Neutrophil (primary cell): ENCODE measurements at regions not wholly inside any gene's neighbourhood (a gene's known extent, or its start where the extent isn't known, plus 50 kb on each side); places are given as distances from the start of the nearest gene placed in this dataset.

Experiments
- H3K27ac ChIP-seq: fragments of 200-600 bp; sonication (generic); 2 replicates; pipeline ENCODE4 v1.5.1; 2016; ENCODE audit warnings: mild to moderate bottlenecking, moderate library complexity
- H3K27me3 ChIP-seq: fragments of 200-600 bp; sonication (generic); 2 replicates; pipeline ENCODE4 v1.6.0; 2016; ENCODE audit warnings: mild to moderate bottlenecking
- H3K36me3 ChIP-seq: fragments of 200-600 bp; sonication (generic); 2 replicates; pipeline ENCODE4 v1.5.1; 2017
- H3K4me1 ChIP-seq, 2 experiments: fragments of 200-600 bp in 1 of 2; sonication (generic) in 1 of 2; 1 replicate in 1 of 2; 2 replicates in 1 of 2; pipeline versions ENCODE4 v1.5.1 to v1.6.1; 2013 to 2016; ENCODE audit warnings: low read depth in 1 of 2, low read length in 1 of 2, mild to moderate bottlenecking in 1 of 2, moderate library complexity in 1 of 2; ENCODE audit not compliant: control insufficient read depth in 1 of 2, insufficient read depth in 1 of 2
- H3K4me3 ChIP-seq, 2 experiments: fragments of 200-600 bp in 1 of 2; sonication (generic) in 1 of 2; 1 replicate in 1 of 2; 2 replicates in 1 of 2; pipeline ENCODE4 v1.5.1; 2013 to 2016; ENCODE audit warnings: low read depth in 1 of 2, low read length in 1 of 2, mild to moderate bottlenecking in 1 of 2, moderate library complexity in 1 of 2
- H3K9me3 ChIP-seq: fragments of 200-600 bp; sonication (generic); 2 replicates; pipeline ENCODE4 v1.5.1; 2016
- TF ChIP-seq, protein P1 (sequence below): fragments of 200-600 bp; sonication (generic); IDR thresholded peaks from 2 replicates; pipeline ENCODE4 v1.5.1; 2016; ENCODE audit warnings: antibody characterized with exemption

- H3K27me3 ChIP-seq = no peaks in the 10 kb centered on the region
- H3K9me3 ChIP-seq = no peaks in the 10 kb centered on the region
- no peak overlapping the region for H3K27ac ChIP-seq
- H3K36me3 ChIP-seq = no peaks in the 10 kb centered on the region
- H3K4me1 ChIP-seq = no peaks in the 10 kb centered on the region
- TF ChIP-seq, protein P1, sequence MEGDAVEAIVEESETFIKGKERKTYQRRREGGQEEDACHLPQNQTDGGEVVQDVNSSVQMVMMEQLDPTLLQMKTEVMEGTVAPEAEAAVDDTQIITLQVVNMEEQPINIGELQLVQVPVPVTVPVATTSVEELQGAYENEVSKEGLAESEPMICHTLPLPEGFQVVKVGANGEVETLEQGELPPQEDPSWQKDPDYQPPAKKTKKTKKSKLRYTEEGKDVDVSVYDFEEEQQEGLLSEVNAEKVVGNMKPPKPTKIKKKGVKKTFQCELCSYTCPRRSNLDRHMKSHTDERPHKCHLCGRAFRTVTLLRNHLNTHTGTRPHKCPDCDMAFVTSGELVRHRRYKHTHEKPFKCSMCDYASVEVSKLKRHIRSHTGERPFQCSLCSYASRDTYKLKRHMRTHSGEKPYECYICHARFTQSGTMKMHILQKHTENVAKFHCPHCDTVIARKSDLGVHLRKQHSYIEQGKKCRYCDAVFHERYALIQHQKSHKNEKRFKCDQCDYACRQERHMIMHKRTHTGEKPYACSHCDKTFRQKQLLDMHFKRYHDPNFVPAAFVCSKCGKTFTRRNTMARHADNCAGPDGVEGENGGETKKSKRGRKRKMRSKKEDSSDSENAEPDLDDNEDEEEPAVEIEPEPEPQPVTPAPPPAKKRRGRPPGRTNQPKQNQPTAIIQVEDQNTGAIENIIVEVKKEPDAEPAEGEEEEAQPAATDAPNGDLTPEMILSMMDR = no peak
- no peak overlapping the region for H3K4me3 ChIP-seq
Observed at GRCh38 chrX:39440799-39441284, 639.6 kb downstream of the MID1IP1 start.

GRCh38 chrX:39442332-39442731, 641.1 kb downstream of the MID1IP1 start:
- Histone ChIP-seq H3K27ac (no peak overlapping the region), H3K36me3 (no peaks in the 10 kb centered on the region), H3K9me3 (no peaks in the 10 kb centered on the region), H3K4me3 (no peak overlapping the region), H3K27me3 (no peaks in the 10 kb centered on the region), H3K4me1 (no peaks in the 10 kb centered on the region)
- TF ChIP-seq, protein P1 = no peak

- TF ChIP-seq, protein P1 = no peak
- Histone ChIP-seq H3K4me3 (no peak overlapping the region), H3K36me3 (no peaks in the 10 kb centered on the region), H3K27ac (no peak overlapping the region), H3K27me3 (no peaks in the 10 kb centered on the region), H3K4me1 (no peaks in the 10 kb centered on the region), H3K9me3 (no peaks in the 10 kb centered on the region)
Observed at GRCh38 chrX:39443240-39443639, 642.0 kb downstream of the MID1IP1 start.

DNA sequence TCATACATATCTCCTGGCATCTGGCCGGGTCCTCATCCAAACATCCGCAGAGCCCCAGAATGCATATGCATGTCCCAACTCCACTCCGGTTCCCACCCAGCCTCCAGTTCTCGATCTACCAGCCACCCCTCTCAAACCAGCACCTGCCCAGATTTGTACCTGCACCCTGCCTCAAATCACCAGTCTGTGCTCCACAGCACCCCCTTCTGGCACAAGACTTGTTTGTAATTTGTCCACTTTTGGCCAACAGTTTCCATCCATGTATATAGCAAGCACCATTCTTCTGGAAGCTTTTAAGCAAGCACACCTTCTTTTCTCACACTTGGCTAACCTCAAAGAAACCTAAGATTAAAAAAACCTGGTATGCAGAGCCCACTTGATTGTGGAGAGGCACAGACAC, 644.1 kb downstream of the MID1IP1 start:
- no peaks in the 10 kb centered on the region for H3K4me1 ChIP-seq
- H3K36me3 ChIP-seq = no peaks in the 10 kb centered on the region
- no peaks in the 10 kb centered on the region for H3K9me3 ChIP-seq
- TF ChIP-seq, protein P1 = no peak
- no peak overlapping the region for H3K4me3 ChIP-seq
- no peak overlapping the region for H3K27ac ChIP-seq
- no peaks in the 10 kb centered on the region for H3K27me3 ChIP-seq

GRCh38 chrX:39449352-39449751, 648.1 kb downstream of the MID1IP1 start:
- no peaks in the 10 kb centered on the region for H3K27me3 ChIP-seq
- H3K27ac ChIP-seq = no peak overlapping the region
- no peaks in the 10 kb centered on the region for H3K36me3 ChIP-seq
- no peaks in the 10 kb centered on the region for H3K4me1 ChIP-seq
- TF ChIP-seq, protein P1 = no peak
- no peaks in the 10 kb centered on the region for H3K9me3 ChIP-seq
- H3K4me3 ChIP-seq = no peak overlapping the region
